Thoracic aorta (tissue), 2 donors: ENCODE measurements at regions not wholly inside any gene's neighbourhood (a gene's known extent, or its start where the extent isn't known, plus 50 kb on each side); places are given as distances from the start of the nearest gene placed in this dataset.

Experiments
- ATAC-seq: fragments of 150-250 bp; one replicate; pipeline ENCODE4 v1.8.0; 2017; ENCODE audit warnings: low read depth; ENCODE audit not compliant: insufficient number of reproducible peaks, low FRiP score
- DNase-seq: peaks from one replicate; pipeline ENCODE4 v3.0.0-alpha.2; 2020; ENCODE audit warnings: low spot score
- H3K27ac ChIP-seq, 2 donors: fragments of 200-600 bp; sonication (generic); 1 replicate in 1 of 2; 2 replicates in 1 of 2; pipeline ENCODE4 v1.5.1; 2016; ENCODE audit warnings: mild to moderate bottlenecking in 2 of 2, moderate library complexity in 2 of 2
- H3K27me3 ChIP-seq: fragments of 200-600 bp; sonication (generic); replicated peaks from 2 replicates; pipeline ENCODE4 v1.6.0; 2016; ENCODE audit warnings: mild to moderate bottlenecking; ENCODE audit not compliant: insufficient read depth
- H3K36me3 ChIP-seq: fragments of 200-600 bp; sonication (generic); one replicate; pipeline ENCODE4 v1.5.1; 2016
- H3K4me1 ChIP-seq, 2 donors: fragments of 200-600 bp; sonication (generic); 1 replicate in 1 of 2; 2 replicates in 1 of 2; pipeline versions ENCODE4 v1.5.1 to v1.6.0; 2016; ENCODE audit warnings: low read depth in 2 of 2, mild to moderate bottlenecking in 1 of 2; ENCODE audit not compliant: control insufficient read depth in 1 of 2
- H3K4me3 ChIP-seq: fragments of 200-600 bp; sonication (generic); 2 replicates; pipeline ENCODE4 v1.5.1; 2016; ENCODE audit warnings: mild to moderate bottlenecking
- H3K9me3 ChIP-seq: fragments of 200-600 bp; sonication (generic); 2 replicates; pipeline ENCODE4 v1.5.1; 2016
- TF ChIP-seq, protein P1 (sequence below): fragments of 200-600 bp; sonication (generic); IDR thresholded peaks from one replicate; pipeline ENCODE4 v1.5.1; 2019; ENCODE audit warnings: antibody characterized with exemption

GRCh38 chr10:125568156-125568555 is 114.8 kb downstream of the TEX36 start:
- TF ChIP-seq, protein P1, sequence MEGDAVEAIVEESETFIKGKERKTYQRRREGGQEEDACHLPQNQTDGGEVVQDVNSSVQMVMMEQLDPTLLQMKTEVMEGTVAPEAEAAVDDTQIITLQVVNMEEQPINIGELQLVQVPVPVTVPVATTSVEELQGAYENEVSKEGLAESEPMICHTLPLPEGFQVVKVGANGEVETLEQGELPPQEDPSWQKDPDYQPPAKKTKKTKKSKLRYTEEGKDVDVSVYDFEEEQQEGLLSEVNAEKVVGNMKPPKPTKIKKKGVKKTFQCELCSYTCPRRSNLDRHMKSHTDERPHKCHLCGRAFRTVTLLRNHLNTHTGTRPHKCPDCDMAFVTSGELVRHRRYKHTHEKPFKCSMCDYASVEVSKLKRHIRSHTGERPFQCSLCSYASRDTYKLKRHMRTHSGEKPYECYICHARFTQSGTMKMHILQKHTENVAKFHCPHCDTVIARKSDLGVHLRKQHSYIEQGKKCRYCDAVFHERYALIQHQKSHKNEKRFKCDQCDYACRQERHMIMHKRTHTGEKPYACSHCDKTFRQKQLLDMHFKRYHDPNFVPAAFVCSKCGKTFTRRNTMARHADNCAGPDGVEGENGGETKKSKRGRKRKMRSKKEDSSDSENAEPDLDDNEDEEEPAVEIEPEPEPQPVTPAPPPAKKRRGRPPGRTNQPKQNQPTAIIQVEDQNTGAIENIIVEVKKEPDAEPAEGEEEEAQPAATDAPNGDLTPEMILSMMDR, result no peak
- no peak overlapping the region for H3K4me3 ChIP-seq
- no peaks in the 10 kb centered on the region for H3K4me1 ChIP-seq
- H3K27me3 ChIP-seq, result no peaks in the 10 kb centered on the region
- DNase-seq, result no peak
- H3K9me3 ChIP-seq, result no peaks in the 10 kb centered on the region
- H3K27ac ChIP-seq, result no peak overlapping the region
- no peaks in the 10 kb centered on the region for H3K36me3 ChIP-seq
- no peak for ATAC-seq

DNA sequence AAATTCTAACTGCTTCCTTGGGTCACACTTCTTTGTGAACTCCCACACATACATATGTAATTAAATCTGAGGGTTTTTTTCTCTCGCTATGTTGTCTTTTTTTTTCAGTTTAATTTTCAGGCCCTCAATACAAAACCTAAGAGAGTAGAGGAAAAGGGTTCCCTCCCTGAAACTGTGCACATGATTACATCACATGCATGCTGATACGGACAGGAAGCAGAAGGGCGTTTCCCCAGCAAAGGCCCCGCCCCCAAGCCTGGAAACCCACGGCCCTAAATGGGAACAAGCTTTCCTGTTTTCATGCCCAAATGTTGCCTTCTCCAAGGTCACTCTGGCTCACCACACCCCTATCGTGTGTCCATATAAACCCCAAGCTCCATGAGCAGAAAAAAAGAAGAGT is 115.4 kb downstream of the TEX36 start:
- no peaks in the 10 kb centered on the region for H3K4me1 ChIP-seq
- ATAC-seq (no peak), DNase-seq (no peak)
- H3K36me3 ChIP-seq, result no peaks in the 10 kb centered on the region
- TF ChIP-seq, protein P1, result no peak
- no peaks in the 10 kb centered on the region for H3K27me3 ChIP-seq
- no peak overlapping the region for H3K4me3 ChIP-seq
- H3K9me3 ChIP-seq, result no peaks in the 10 kb centered on the region
- no peak overlapping the region for H3K27ac ChIP-seq

- Histone ChIP-seq H3K27ac (no peak overlapping the region), H3K9me3 (no peaks in the 10 kb centered on the region), H3K36me3 (no peaks in the 10 kb centered on the region), H3K4me3 (no peak overlapping the region), H3K27me3 (no peaks in the 10 kb centered on the region), H3K4me1 (no peaks in the 10 kb centered on the region)
- ATAC-seq (no peak), DNase-seq (no peak)
- TF ChIP-seq, protein P1, result no peak
These were observed 117.9 kb downstream of the TEX36 start for GRCh38 chr10:125565046-125565445.

DNA sequence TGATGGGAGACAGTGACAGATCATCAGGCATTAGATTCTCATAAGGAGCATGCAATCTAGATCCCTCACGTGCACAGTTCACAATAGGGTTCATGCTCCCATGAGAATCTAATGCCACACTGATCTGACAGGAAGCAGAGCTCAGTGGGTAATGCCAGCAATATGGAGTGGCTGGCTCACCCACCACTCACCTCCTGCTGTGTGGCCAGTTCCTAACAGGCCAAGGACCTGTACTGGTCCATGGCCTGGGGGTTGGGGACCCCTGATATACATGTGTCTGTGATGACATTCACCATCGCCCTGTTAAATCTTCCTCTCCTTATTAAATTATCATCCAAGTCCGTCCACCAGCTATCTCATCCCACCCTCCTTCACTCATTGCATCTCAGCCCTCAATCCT is 118.4 kb downstream of the TEX36 start:
- no peak for ATAC-seq

GRCh38 chr10:125562737-125563136 is 120.2 kb downstream of the TEX36 start:
- Histone ChIP-seq H3K36me3 (no peaks in the 10 kb centered on the region), H3K9me3 (no peaks in the 10 kb centered on the region), H3K27me3 (no peaks in the 10 kb centered on the region), H3K27ac (no peak overlapping the region), H3K4me1 (no peaks in the 10 kb centered on the region), H3K4me3 (no peak overlapping the region)
- TF ChIP-seq, protein P1, result no peak
- no peak for DNase-seq
- ATAC-seq, result no peak

More for the DNA sequence above, 118.4 kb downstream of the TEX36 start:
- H3K27me3 ChIP-seq, result no peaks in the 10 kb centered on the region
- no peak for DNase-seq
- TF ChIP-seq, protein P1, result no peak
- H3K4me3 ChIP-seq, result no peak overlapping the region
- H3K4me1 ChIP-seq, result no peaks in the 10 kb centered on the region
- H3K27ac ChIP-seq, result no peak overlapping the region
- no peaks in the 10 kb centered on the region for H3K36me3 ChIP-seq
- no peaks in the 10 kb centered on the region for H3K9me3 ChIP-seq
